ENCODE measurements at regions not wholly inside any gene's neighbourhood (a gene's known extent, or its start where the extent isn't known, plus 50 kb on each side); places are given as distances from the start of the nearest gene placed in this dataset.

GRCh38 chr20:43284486-43284885, 94.8 kb upstream of the PTPRT start:
- H3K4me2 ChIP-seq, result no peak overlapping the region
- intact Hi-C loops (cut with micrococcal nuclease; ENCODE audit: unreplicated experiment), result no loop called here
- H3K79me2 ChIP-seq (ENCODE audit: low read depth), result no peaks in the 10 kb centered on the region
- peaks cover 64% of the 10 kb centered on the region; the same call in 1 of the 2 replicates for H3K27me3 ChIP-seq (ENCODE audit: insufficient read depth, low read depth)
- no peak for TF ChIP-seq CTCF (conservative IDR thresholded peaks at IDR 0.05)
- TF ChIP-seq EZH2 (IDR thresholded peaks at IDR 0.05; ENCODE audit: low read depth), result no peak
- no peak for DNase-seq
- POLR2A ChIA-PET (ENCODE audit: unreplicated experiment), result no interaction called here
- no peak overlapping the region for H2AFZ ChIP-seq
- no peaks in the 10 kb centered on the region for H3K4me1 ChIP-seq (replicated peaks; ENCODE audit: insufficient read depth)
- no peaks in the 10 kb centered on the region for H3K36me3 ChIP-seq (ENCODE audit: low read depth)
- no TSS peak for BruUV-seq (replicated peaks)
- H3K9me2 ChIP-seq (ENCODE audit: insufficient read depth), result no peaks in the 10 kb centered on the region
- no peak overlapping the region for H3K27ac ChIP-seq
- CTCF ChIA-PET, result no interaction called here
- no peak overlapping the region for H3K4me3 ChIP-seq
- no peaks in the 10 kb centered on the region for H4K20me1 ChIP-seq (ENCODE audit: insufficient read depth)
- H3K9me3 ChIP-seq (ENCODE audit: insufficient read depth, low read depth), result no peaks in the 10 kb centered on the region
- no peaks in the 10 kb centered on the region for H3F3A ChIP-seq (ENCODE audit: insufficient read depth, low read depth)

GRCh38 chr20:43283126-43283525, 93.4 kb upstream of the PTPRT start:
- Histone ChIP-seq H3K4me3 (no peak overlapping the region), H3K9me2 (ENCODE audit: insufficient read depth) (0 out of 2 replicates have a peak, but pooled peaks cover under 1% of the 10 kb centered on the region), H2AFZ (no peak overlapping the region), H3K27me3 (ENCODE audit: insufficient read depth, low read depth) (peaks cover 52% of the 10 kb centered on the region; the same call in 1 of the 2 replicates), H3K9me3 (ENCODE audit: insufficient read depth, low read depth) (no peaks in the 10 kb centered on the region), H4K20me1 (ENCODE audit: insufficient read depth) (no peaks in the 10 kb centered on the region), H3K4me2 (no peak overlapping the region), H3K36me3 (ENCODE audit: low read depth) (no peaks in the 10 kb centered on the region), H3K79me2 (ENCODE audit: low read depth) (no peaks in the 10 kb centered on the region), H3K27ac (no peak overlapping the region), H3F3A (ENCODE audit: insufficient read depth, low read depth) (no peaks in the 10 kb centered on the region), H3K4me1 (replicated peaks; ENCODE audit: insufficient read depth) (no peaks in the 10 kb centered on the region)
- BruUV-seq (replicated peaks), result no TSS peak
- DNase-seq, result no peak
- intact Hi-C loops (cut with micrococcal nuclease; ENCODE audit: unreplicated experiment), result no loop called here
- CTCF ChIA-PET, result no interaction called here
- no peak for TF ChIP-seq CTCF (conservative IDR thresholded peaks at IDR 0.05)
- no peak for TF ChIP-seq EZH2 (IDR thresholded peaks at IDR 0.05; ENCODE audit: low read depth)
- POLR2A ChIA-PET (ENCODE audit: unreplicated experiment), result no interaction called here

- intact Hi-C loops (cut with micrococcal nuclease; ENCODE audit: unreplicated experiment), result no loop called here
- BruUV-seq (replicated peaks), result no TSS peak
- POLR2A ChIA-PET (ENCODE audit: unreplicated experiment), result no interaction called here
- H3F3A ChIP-seq (ENCODE audit: insufficient read depth, low read depth), result no peaks in the 10 kb centered on the region
- H4K20me1 ChIP-seq (ENCODE audit: insufficient read depth), result no peaks in the 10 kb centered on the region
- H2AFZ ChIP-seq, result no peak overlapping the region
- H3K9me3 ChIP-seq (ENCODE audit: insufficient read depth, low read depth), result no peaks in the 10 kb centered on the region
- H3K4me1 ChIP-seq (replicated peaks; ENCODE audit: insufficient read depth), result no peaks in the 10 kb centered on the region
- no peaks in the 10 kb centered on the region for H3K36me3 ChIP-seq (ENCODE audit: low read depth)
- peaks cover 42% of the 10 kb centered on the region; the same call in 1 of the 2 replicates for H3K27me3 ChIP-seq (ENCODE audit: insufficient read depth, low read depth)
- CTCF ChIA-PET, result no interaction called here
- H3K4me2 ChIP-seq, result no peak overlapping the region
- H3K27ac ChIP-seq, result no peak overlapping the region
- H3K9me2 ChIP-seq (ENCODE audit: insufficient read depth), result no peaks in the 10 kb centered on the region
- TF ChIP-seq EZH2 (IDR thresholded peaks at IDR 0.05; ENCODE audit: low read depth), result no peak
- H3K4me3 ChIP-seq, result no peak overlapping the region
- no peaks in the 10 kb centered on the region for H3K79me2 ChIP-seq (ENCODE audit: low read depth)
- DNase-seq, result no peak
Observed at GRCh38 chr20:43271980-43272379, 82.3 kb upstream of the PTPRT start.

- POLR2A ChIA-PET (ENCODE audit: unreplicated experiment), result no interaction called here
- intact Hi-C loops (cut with micrococcal nuclease; ENCODE audit: unreplicated experiment), result no loop called here
- no peak for DNase-seq
Observed at GRCh38 chr20:43265449-43265848, 75.7 kb upstream of the PTPRT start.

More at GRCh38 chr20:43265449-43265848, 75.7 kb upstream of the PTPRT start:
- TF ChIP-seq EZH2 (IDR thresholded peaks at IDR 0.05; ENCODE audit: low read depth), result no peak
- TF ChIP-seq CTCF (conservative IDR thresholded peaks at IDR 0.05), result no peak
- no peaks in the 10 kb centered on the region for H4K20me1 ChIP-seq (ENCODE audit: insufficient read depth)
- CTCF ChIA-PET, result no interaction called here
- no peak overlapping the region for H3K4me3 ChIP-seq
- no peaks in the 10 kb centered on the region for H3K9me3 ChIP-seq (ENCODE audit: insufficient read depth, low read depth)
- H3K27ac ChIP-seq, result no peak overlapping the region
- H3K27me3 ChIP-seq (ENCODE audit: insufficient read depth, low read depth), result peaks cover 69% of the 10 kb centered on the region
- no peaks in the 10 kb centered on the region for H3K9me2 ChIP-seq (ENCODE audit: insufficient read depth)
- no peak overlapping the region for H3K4me2 ChIP-seq
- BruUV-seq (replicated peaks), result no TSS peak
- H3F3A ChIP-seq (ENCODE audit: insufficient read depth, low read depth), result no peaks in the 10 kb centered on the region
- H2AFZ ChIP-seq, result no peak overlapping the region; the same call in 1 of the 2 replicates
- H3K79me2 ChIP-seq (ENCODE audit: low read depth), result no peaks in the 10 kb centered on the region
- no peaks in the 10 kb centered on the region for H3K4me1 ChIP-seq (replicated peaks; ENCODE audit: insufficient read depth)
- no peaks in the 10 kb centered on the region for H3K36me3 ChIP-seq (ENCODE audit: low read depth)

Measured in PC-9 (cell line).